SH-SY5Y (cell line): ENCODE measurements at regions not wholly inside any gene's neighbourhood (a gene's known extent, or its start where the extent isn't known, plus 50 kb on each side); places are given as distances from the start of the nearest gene placed in this dataset.

ENCODE experiments used
- GATA2 ChIP-seq: IDR thresholded peaks from 2 replicates; pipeline ENCODE4 v1.6.1; 2011; ENCODE audit warnings: mild to moderate bottlenecking, low read depth, low read length
- GATA3 ChIP-seq: IDR thresholded peaks from 2 replicates; pipeline ENCODE4 v1.6.1; 2011; ENCODE audit warnings: low read depth, mild to moderate bottlenecking, low read length, moderate library complexity

DNA sequence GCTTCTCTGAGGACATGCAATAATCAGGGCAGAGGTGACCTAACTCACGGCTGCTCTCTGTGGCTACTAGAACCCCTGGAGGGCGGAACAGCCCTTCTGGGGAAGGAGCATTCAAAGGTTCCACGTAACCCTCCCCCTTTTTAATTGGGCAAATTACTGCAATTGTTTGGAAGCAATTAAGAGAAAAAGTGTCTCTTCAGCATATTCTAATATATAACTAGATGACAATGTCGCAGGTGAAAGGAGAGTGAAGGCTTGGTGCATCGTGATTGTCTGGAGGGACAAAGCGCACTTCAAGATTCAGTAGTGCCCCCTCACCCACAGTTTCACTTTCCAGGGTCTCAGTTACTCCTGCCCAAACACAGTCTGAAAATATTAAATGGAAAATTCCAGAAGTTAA lies 720.8 kb downstream of the DCDC2C start:
- TF ChIP-seq GATA3 (no peak), GATA2 (no peak)
